ENCODE measurements at regions not wholly inside any gene's neighbourhood (a gene's known extent, or its start where the extent isn't known, plus 50 kb on each side); places are given as distances from the start of the nearest gene placed in this dataset.

- DNase-seq (ENCODE audit: low read depth, low spot score), result no peak
- no peak overlapping the region for H3K4me3 ChIP-seq (ENCODE audit: low read length)
Observed at GRCh38 chr10:43749940-43750552, 101.4 kb upstream of the ZNF32 start.

DNA sequence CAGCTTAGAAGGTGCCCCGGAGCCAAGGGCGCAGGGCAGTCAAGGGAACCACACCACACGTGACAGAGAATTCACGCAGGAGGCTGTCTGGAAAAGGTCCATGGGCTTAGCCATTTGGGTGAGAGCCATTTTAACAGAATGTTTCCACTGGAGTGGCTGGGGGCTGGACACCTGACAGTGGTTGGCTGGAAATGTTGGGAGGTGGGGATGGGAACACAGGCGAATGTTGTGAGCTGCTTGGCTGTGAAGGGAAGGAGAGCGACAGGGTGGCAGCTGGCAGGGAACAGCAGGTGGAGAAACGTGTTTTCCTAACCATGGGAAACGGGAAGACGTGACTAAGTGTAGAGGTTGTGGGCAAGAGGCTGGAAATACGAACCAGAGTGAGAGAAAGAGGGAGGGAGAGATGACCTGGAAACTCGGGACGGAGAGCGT is 100.5 kb upstream of the ZNF32 start:
- no peak overlapping the region for H3K4me3 ChIP-seq (ENCODE audit: low read length)
- no peak for DNase-seq (ENCODE audit: low read depth, low spot score)

- H3K4me3 ChIP-seq (ENCODE audit: low read length), result no peak overlapping the region
Observed at GRCh38 chr10:43748560-43748959, 99.9 kb upstream of the ZNF32 start.

DNA sequence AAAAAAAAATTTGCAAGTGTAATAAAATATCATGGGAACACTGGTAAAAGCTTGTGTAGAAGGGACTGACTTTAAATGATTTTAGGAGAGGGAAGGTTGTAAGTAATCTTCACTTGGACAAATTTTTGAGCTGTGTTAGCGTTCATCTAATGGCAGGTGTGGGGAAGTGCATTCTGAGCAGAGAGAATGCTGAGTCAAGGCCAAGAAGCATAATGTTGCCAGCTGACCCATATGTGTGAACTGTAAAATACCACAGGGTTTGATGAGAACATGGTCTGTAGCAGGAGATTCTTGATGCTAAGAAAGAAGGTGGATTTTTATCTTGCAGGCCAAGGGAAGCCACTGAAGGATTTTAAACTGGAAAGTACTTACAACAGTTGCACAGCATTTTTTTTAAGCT is 98.2 kb upstream of the ZNF32 start:
- DNase-seq (ENCODE audit: low read depth, low spot score), result no peak
- H3K4me3 ChIP-seq (ENCODE audit: low read length), result no peak overlapping the region

More at GRCh38 chr10:43748560-43748959, 99.9 kb upstream of the ZNF32 start:
- DNase-seq (ENCODE audit: low read depth, low spot score), result no peak

- no peak overlapping the region for H3K4me3 ChIP-seq (ENCODE audit: low read length)
- DNase-seq (ENCODE audit: low read depth, low spot score), result no peak
Observed at GRCh38 chr10:43739161-43739560, 90.5 kb upstream of the ZNF32 start.

GRCh38 chr10:43737003-43737402 is 88.3 kb upstream of the ZNF32 start:
- no peak overlapping the region for H3K4me3 ChIP-seq (ENCODE audit: low read length)
- DNase-seq (ENCODE audit: low read depth, low spot score), result no peak

DNA sequence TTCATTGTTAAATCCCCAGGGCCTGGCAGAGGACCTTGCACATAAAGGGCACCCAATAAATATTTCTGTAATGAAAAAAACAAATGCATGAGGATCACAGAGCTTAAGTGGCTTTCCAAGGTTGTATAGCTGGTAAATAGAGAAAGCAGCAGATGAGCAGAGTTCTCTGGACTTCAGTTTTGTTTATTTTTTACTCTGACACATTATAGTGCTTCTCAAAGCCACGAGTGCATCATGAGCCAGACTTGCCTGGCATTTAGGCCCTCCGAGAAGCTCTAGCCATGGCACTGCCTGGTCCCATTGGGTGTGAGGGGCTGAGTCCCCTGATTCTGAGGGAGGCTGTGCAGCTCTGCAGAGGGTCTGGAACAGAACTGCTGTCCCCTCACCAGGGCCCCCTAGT is 87.2 kb upstream of the ZNF32 start:
- no peak overlapping the region for H3K4me3 ChIP-seq (ENCODE audit: low read length)
- DNase-seq (ENCODE audit: low read depth, low spot score), result no peak

GRCh38 chr10:43734716-43735115 is 86.0 kb upstream of the ZNF32 start:
- no peak overlapping the region for H3K4me3 ChIP-seq (ENCODE audit: low read length)
- DNase-seq (ENCODE audit: low read depth, low spot score), result no peak

DNA sequence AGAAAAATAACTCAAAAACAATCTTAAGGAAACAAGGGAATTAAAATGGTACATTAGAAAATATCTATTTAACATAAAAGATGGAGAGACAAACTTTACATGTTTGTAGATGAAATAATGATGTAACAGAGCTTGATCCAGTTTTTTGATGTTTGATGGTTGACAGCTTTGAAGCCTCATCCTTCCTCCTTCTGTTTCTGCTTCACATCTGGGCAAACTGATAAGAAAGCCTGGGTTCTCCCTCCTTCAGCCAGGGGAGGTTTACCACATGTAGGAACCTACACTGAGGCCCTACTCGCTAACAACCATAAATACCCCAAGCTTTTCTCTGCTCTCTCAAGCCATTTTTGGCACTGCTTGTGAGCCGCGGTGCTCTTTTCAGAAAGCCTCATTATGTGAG is 82.8 kb upstream of the ZNF32 start:
- DNase-seq (ENCODE audit: low read depth, low spot score), result peak; percentile 94
- H3K4me3 ChIP-seq (ENCODE audit: low read length), result no peak overlapping the region

DNA sequence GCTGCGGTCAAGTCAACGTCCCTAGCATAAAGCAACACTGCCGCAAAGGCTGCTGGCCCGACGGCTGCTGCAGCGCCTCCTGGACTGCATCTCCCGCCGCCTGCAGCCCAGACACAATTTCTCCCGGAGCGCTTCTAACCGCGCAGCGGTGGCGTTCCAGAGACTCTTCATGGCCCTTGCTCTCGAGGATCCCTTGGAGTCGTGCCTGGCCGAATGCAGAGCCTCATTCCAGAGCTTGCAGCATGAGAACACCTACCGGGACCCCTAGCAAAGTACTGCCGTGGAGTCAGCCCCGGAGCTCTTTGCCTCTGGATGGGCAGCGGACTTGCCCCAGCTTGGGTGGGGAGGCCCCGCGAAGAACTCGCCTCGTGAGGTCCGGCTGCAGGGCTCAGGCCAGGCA is 79.7 kb upstream of the ZNF32 start:
- no peak for DNase-seq (ENCODE audit: low read depth, low spot score)
- no peak overlapping the region for H3K4me3 ChIP-seq (ENCODE audit: low read length)

DNA sequence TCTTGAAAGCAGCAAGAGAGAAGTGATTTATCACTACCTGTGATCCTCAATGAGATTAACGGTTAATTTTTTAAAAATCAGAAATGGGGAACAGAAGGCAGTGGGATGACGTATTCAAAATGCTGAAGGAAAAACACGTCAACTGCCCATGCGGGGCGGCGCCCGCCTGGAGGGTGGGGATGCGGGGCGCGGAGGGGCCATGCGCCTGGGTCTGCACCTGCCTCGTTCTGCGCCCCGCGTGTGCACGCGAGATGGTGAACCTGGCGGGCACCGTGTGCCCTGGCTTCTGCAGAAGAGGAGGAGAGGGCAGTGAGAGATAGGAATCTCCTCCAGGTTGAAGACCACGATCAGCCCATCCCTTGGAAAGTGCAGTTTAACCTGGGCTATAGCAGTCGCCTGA is 79.3 kb upstream of the ZNF32 start:
- no peak overlapping the region for H3K4me3 ChIP-seq (ENCODE audit: low read length)
- no peak for DNase-seq (ENCODE audit: low read depth, low spot score)

GRCh38 chr10:43715334-43715733 is 66.7 kb upstream of the ZNF32 start:
- H3K4me3 ChIP-seq (ENCODE audit: low read length), result no peak overlapping the region
- DNase-seq (ENCODE audit: low read depth, low spot score), result no peak

DNA sequence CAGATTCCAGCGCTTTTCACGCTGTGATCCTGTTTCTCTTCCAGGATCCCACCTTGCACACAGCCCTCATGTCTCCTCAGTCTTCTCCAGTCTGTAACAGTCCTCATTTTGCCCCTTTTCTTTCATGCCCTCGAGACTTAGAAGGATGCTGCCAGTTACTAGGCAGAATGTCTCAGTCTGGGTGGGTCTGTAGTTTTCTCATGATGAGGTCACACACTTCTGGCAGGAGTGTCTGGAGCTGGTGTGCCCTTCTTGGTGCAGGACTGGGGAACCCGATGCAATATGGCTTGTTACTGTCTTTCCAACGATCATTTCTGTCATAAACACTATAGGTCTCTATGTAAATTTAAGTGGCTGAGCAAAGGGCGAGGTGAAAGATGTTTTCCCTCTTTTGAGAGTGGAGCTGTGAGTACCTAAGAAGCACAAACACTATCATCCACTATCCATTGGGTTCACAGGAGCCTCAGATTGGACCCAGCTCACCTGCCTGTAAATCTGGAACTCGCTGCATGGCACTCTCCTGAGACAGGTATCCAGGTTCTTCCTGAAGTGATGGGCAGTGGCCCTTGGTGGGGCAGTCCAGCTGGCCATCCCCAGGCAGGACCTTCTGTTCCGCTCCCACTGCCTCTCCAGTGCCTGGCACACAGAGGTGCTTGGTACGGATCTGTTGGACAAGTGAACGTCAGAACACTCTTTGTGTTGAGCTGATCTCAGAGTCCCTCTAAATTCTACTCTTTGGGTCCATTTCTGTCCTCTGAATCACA is 64.3 kb upstream of the ZNF32 start:
- DNase-seq (ENCODE audit: low read depth, low spot score), result no peak
- H3K4me3 ChIP-seq (ENCODE audit: low read length), result no peak overlapping the region

GRCh38 chr10:43710772-43711471 is 62.2 kb upstream of the ZNF32 start:
- no peak for DNase-seq (ENCODE audit: low read depth, low spot score)
- no peak overlapping the region for H3K4me3 ChIP-seq (ENCODE audit: low read length)

DNA sequence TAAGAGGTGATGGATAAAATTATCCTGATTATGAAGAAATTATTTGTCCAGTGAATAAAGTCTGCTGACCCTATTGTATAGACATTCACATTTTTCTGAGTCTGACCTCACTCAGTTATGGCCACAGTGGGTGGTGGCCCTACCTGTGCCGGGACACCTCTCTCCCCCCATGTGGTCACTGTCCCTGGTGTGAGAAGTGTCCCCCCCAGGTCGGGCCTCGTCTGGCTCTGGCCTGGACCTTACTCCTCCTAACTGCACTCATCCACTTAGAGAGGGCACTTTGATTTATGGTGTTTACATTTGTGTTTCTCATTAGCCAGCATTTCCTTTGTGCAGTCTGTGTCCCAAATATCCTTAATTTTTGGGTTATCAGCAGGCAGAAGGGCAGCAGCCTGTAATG is 59.6 kb upstream of the ZNF32 start:
- H3K4me3 ChIP-seq (ENCODE audit: low read length), result no peak overlapping the region
- DNase-seq (ENCODE audit: low read depth, low spot score), result no peak

- DNase-seq (ENCODE audit: low read depth, low spot score), result no peak
- no peak overlapping the region for H3K4me3 ChIP-seq (ENCODE audit: low read length)
Observed at GRCh38 chr10:43707770-43708169, 59.1 kb upstream of the ZNF32 start.

GRCh38 chr10:43706166-43706565 is 57.5 kb upstream of the ZNF32 start:
- H3K4me3 ChIP-seq (ENCODE audit: low read length), result no peak overlapping the region

GRCh38 chr10:43703286-43703685 is 54.6 kb upstream of the ZNF32 start:
- DNase-seq (ENCODE audit: low read depth, low spot score), result no peak
- H3K4me3 ChIP-seq (ENCODE audit: low read length), result no peak overlapping the region

More at GRCh38 chr10:43706166-43706565, 57.5 kb upstream of the ZNF32 start:
- DNase-seq (ENCODE audit: low read depth, low spot score), result no peak

GRCh38 chr10:43702936-43703281 is 54.2 kb upstream of the ZNF32 start:
- H3K4me3 ChIP-seq (ENCODE audit: low read length), result no peak overlapping the region
- DNase-seq (ENCODE audit: low read depth, low spot score), result no peak

DNA sequence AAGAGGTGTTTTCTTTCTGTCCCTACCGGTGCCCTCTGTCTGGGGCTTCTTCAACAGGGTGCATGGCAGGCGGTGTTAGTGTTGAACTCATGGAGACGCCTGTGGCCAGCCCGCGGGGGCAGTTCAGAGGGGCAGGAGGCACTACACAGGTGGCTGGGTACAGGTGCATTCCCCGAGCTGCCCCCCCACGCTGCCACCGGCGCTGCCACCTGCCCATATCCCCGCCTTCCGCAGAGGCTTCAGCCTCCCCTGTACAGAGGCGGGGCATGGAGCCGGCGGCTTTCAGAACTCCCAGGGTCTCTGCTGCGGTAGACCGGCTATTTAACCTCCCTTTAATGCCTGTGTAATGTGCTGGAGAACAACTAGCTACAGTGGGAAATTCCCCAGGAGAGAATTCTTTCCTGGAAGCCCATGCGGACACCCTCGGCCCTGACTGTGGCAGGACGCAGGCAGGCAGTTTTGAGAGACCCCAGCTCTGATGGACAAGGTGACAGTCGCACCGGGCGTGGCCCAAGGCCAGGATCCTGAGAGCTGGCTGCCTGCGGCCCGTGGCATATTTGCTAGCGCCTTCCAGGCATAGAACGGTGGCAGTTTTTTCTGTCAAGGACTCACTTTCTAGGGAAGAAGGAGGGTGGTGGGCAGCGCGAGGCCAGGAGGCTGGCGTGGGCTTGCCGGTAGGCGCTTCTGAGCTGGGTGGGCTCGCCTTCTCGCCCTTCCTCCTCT is 53.7 kb upstream of the ZNF32 start:
- DNase-seq (ENCODE audit: low read depth, low spot score), result no peak
- no peak overlapping the region for H3K4me3 ChIP-seq (ENCODE audit: low read length)
